ENCODE measurements at regions not wholly inside any gene's neighbourhood (a gene's known extent, or its start where the extent isn't known, plus 50 kb on each side); places are given as distances from the start of the nearest gene placed in this dataset.

DNA sequence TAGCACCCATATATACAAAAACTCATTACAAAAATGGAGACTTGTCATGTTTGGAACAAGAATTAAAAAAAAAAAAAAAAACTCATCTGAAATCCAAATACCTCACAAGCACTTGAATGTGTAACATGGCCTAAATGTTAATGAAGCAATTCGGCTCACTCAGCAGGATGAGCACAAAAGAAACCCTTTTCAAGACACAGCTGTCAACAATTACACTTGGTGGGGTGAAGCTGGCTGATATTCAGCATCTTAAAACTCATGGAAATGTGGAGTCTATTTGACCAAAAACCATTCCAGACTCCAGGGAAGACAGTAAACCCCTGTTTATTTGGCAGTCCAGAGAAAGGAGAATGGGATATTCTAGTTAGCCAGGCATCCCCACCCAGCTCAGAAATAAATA, 205.4 kb upstream of the TSC22D2 start:
- TF ChIP-seq, protein P1, sequence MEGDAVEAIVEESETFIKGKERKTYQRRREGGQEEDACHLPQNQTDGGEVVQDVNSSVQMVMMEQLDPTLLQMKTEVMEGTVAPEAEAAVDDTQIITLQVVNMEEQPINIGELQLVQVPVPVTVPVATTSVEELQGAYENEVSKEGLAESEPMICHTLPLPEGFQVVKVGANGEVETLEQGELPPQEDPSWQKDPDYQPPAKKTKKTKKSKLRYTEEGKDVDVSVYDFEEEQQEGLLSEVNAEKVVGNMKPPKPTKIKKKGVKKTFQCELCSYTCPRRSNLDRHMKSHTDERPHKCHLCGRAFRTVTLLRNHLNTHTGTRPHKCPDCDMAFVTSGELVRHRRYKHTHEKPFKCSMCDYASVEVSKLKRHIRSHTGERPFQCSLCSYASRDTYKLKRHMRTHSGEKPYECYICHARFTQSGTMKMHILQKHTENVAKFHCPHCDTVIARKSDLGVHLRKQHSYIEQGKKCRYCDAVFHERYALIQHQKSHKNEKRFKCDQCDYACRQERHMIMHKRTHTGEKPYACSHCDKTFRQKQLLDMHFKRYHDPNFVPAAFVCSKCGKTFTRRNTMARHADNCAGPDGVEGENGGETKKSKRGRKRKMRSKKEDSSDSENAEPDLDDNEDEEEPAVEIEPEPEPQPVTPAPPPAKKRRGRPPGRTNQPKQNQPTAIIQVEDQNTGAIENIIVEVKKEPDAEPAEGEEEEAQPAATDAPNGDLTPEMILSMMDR (conservative IDR thresholded peaks at IDR 0.05 in 1 of 2, IDR thresholded peaks at IDR 0.05 in 1 of 2; ENCODE audit: low read depth in 1 of 2, low read length in 2 of 2), result no peak
- TF ChIP-seq EZH2 (IDR thresholded peaks at IDR 0.05; ENCODE audit: low read length, missing control alignments), result no peak

Data from fibroblast of lung (primary cell).